ENCODE measurements at regions not wholly inside any gene's neighbourhood (a gene's known extent, or its start where the extent isn't known, plus 50 kb on each side); places are given as distances from the start of the nearest gene placed in this dataset.

DNA sequence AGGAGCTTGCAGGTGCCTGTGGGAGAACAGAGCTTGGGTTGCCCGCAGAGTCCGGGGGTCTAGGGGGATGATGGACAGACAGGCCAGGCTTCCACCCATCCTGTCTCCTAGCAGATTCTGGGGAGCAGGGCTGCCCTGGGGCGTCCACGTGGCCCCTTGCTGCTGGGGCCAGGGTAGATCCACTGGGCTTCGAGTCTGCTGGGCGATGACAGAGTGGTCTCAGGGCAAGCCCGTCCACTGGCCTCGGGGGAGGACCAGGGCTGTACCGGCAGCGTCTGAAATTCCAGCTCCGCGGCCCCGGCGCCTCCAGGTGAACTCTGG lies 124.2 kb upstream of the IRX4 start:
- Histone ChIP-seq H4K5ac (ENCODE audit: insufficient read length, low read depth, low read length) (no peak overlapping the region), H3K4me1 (replicated peaks in 1 of 4; ENCODE audit: control insufficient read depth in 3 of 4, insufficient read depth in 4 of 4, low read length in 3 of 4) (no peaks in the 10 kb centered on the region; a peak in 1 of 7 replicates), H2BK12ac (ENCODE audit: low read depth, low read length) (0 out of 2 replicates have a peak overlapping the region, but pooled peaks have one; percentile 33), H3K4me3 (ENCODE audit: extremely low read depth in 1 of 4, insufficient read depth in 2 of 4, low read depth in 3 of 4, low read length in 4 of 4) (no peak overlapping the region), H2AK5ac (ENCODE audit: low read depth, low read length) (0 out of 2 replicates have a peak overlapping the region, but pooled peaks have one; percentile 24), H3K56ac (replicated peaks; ENCODE audit: insufficient read length, low read depth, low read length) (no peak overlapping the region), H3K23me2 (ENCODE audit: low read depth, low read length) (no peaks in the 10 kb centered on the region), H4K8ac (ENCODE audit: extremely low read depth, insufficient read depth, low read length) (no peak overlapping the region), H3K9me3 (ENCODE audit: insufficient read depth in 2 of 2, low read depth in 1 of 2, low read length in 1 of 2) (no peaks in the 10 kb centered on the region), H3K27ac (ENCODE audit: low read depth, low read length) (no peak overlapping the region), H2BK15ac (ENCODE audit: low read length) (no peak overlapping the region), H3K4ac (replicated peaks; ENCODE audit: insufficient read length, low read depth, low read length) (no peak overlapping the region), H3K18ac (ENCODE audit: extremely low read depth, low read length) (no peak overlapping the region), H3K23ac (ENCODE audit: insufficient read length) (no peak overlapping the region), H3K36me3 (ENCODE audit: control insufficient read depth in 2 of 4, insufficient read depth in 4 of 4, low read length in 3 of 4) (no peaks in the 10 kb centered on the region), H4K20me1 (replicated peaks in 1 of 2; ENCODE audit: control insufficient read depth in 1 of 2, insufficient read depth in 2 of 2, low read length in 2 of 2) (no peaks in the 10 kb centered on the region), H3K27me3 (replicated peaks in 1 of 4; ENCODE audit: control insufficient read depth in 3 of 4, extremely low read depth in 1 of 4, insufficient read depth in 3 of 4, low read length in 3 of 4) (0 out of 7 replicates have a peak, but pooled peaks cover 0 to 3% (median 0%) of the 10 kb centered on the region in 4 experiments), H2AFZ (ENCODE audit: low read length) (no peak overlapping the region), H2BK120ac (replicated peaks; ENCODE audit: low read depth, low read length) (no peak overlapping the region), H2BK5ac (ENCODE audit: low read depth, low read length) (no peak overlapping the region), H3K79me1 (ENCODE audit: low read depth, low read length) (no peaks in the 10 kb centered on the region), H2BK20ac (ENCODE audit: low read length) (no peak overlapping the region; the same call in 1 of the 2 replicates), H4K91ac (replicated peaks; ENCODE audit: insufficient read length, low read length) (no peak overlapping the region), H3K9ac (replicated peaks in 1 of 4; ENCODE audit: extremely low read depth in 1 of 4, low read depth in 3 of 4, low read length in 3 of 4) (no peak overlapping the region), H3K14ac (ENCODE audit: insufficient read length) (no peak overlapping the region), H3K79me2 (ENCODE audit: control insufficient read depth in 1 of 2, insufficient read depth in 2 of 2, low read length in 2 of 2) (no peaks in the 10 kb centered on the region), H3K4me2 (ENCODE audit: insufficient read depth in 1 of 2, low read depth in 2 of 2, low read length in 2 of 2) (no peak overlapping the region)
- FAIRE-seq, result no peak
- CTCF ChIA-PET (ENCODE audit: partially characterized antibody), result interaction anchor here (1.3 to 1.4 kb wide), 2 partner anchors 9 to 60 kb away, joined by 3 to 4 read pairs; no protein-coding TSS in a partner anchor
- 93% methylated on average over 14 of the region's 14 CpGs; no CpG with 5 or more reads in 1 of the 2 experiments for WGBS, 2 experiments (ENCODE audit: extremely low coverage in 1 of 2, insufficient coverage in 1 of 2, insufficient read length in 1 of 2, insufficient replicate concordance in 2 of 2, low coverage in 1 of 2, low lambda C conversion rate in 2 of 2, missing lambda C conversion rate in 1 of 2)
- no peak for TF ChIP-seq CEBPB (IDR thresholded peaks at IDR 0.05; ENCODE audit: low read depth, low read length)
- TF ChIP-seq, protein P1, sequence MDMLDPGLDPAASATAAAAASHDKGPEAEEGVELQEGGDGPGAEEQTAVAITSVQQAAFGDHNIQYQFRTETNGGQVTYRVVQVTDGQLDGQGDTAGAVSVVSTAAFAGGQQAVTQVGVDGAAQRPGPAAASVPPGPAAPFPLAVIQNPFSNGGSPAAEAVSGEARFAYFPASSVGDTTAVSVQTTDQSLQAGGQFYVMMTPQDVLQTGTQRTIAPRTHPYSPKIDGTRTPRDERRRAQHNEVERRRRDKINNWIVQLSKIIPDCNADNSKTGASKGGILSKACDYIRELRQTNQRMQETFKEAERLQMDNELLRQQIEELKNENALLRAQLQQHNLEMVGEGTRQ (IDR thresholded peaks at IDR 0.05; ENCODE audit: low read length), result no peak
- TF ChIP-seq HDAC6 (IDR thresholded peaks at IDR 0.05; ENCODE audit: low read depth, low read length), result no peak
- TF ChIP-seq, protein P2, sequence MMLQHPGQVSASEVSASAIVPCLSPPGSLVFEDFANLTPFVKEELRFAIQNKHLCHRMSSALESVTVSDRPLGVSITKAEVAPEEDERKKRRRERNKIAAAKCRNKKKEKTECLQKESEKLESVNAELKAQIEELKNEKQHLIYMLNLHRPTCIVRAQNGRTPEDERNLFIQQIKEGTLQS (IDR thresholded peaks at IDR 0.05; ENCODE audit: insufficient read depth, low read depth, low read length), result no peak
- TF ChIP-seq RBBP5 (IDR thresholded peaks at IDR 0.05; ENCODE audit: borderline replicate concordance, low read depth, low read length), result no peak
- TF ChIP-seq, protein P3, sequence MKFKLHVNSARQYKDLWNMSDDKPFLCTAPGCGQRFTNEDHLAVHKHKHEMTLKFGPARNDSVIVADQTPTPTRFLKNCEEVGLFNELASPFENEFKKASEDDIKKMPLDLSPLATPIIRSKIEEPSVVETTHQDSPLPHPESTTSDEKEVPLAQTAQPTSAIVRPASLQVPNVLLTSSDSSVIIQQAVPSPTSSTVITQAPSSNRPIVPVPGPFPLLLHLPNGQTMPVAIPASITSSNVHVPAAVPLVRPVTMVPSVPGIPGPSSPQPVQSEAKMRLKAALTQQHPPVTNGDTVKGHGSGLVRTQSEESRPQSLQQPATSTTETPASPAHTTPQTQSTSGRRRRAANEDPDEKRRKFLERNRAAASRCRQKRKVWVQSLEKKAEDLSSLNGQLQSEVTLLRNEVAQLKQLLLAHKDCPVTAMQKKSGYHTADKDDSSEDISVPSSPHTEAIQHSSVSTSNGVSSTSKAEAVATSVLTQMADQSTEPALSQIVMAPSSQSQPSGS (IDR thresholded peaks at IDR 0.05; ENCODE audit: low read length), result no peak
- no peak for TF ChIP-seq TAF7 (optimal IDR thresholded peaks at IDR 0.05; ENCODE audit: borderline replicate concordance, low read depth, low read length)
- TF ChIP-seq SP1 (IDR thresholded peaks at IDR 0.05; ENCODE audit: low read depth, low read length), result no peak
- no peak for TF ChIP-seq RNF2 (IDR thresholded peaks at IDR 0.05; ENCODE audit: borderline replicate concordance, low read depth, low read length, missing control alignments, poor library complexity, severe bottlenecking)
- no peak for TF ChIP-seq FOSL1 (IDR thresholded peaks at IDR 0.05; ENCODE audit: insufficient read depth, low read depth, low read length)
- TF ChIP-seq KDM5A (IDR thresholded peaks at IDR 0.05; ENCODE audit: low read length), result no peak
- POLR2A ChIA-PET (ENCODE audit: partially characterized antibody), result no interaction called here
- DNase-seq (ENCODE audit: low read depth in 1 of 2, low spot score in 2 of 2), result peak in 1 of 2 experiments; percentile 41

Measured in H1 (cell line).